Stimulated activated CD8-positive, alpha-beta memory T cell treated with anti-CD3 and anti-CD28 coated beads, Interleukin-15, amount 100 ng/mL, for 4 hours (primary cell): ENCODE measurements at regions not wholly inside any gene's neighbourhood (a gene's known extent, or its start where the extent isn't known, plus 50 kb on each side); places are given as distances from the start of the nearest gene placed in this dataset.

Experiments
- DNase-seq, 2 donors: peaks; one replicate each; pipeline ENCODE4 v3.0.0-alpha.2; 2020; ENCODE audit warnings: low read depth in 2 of 2

DNA sequence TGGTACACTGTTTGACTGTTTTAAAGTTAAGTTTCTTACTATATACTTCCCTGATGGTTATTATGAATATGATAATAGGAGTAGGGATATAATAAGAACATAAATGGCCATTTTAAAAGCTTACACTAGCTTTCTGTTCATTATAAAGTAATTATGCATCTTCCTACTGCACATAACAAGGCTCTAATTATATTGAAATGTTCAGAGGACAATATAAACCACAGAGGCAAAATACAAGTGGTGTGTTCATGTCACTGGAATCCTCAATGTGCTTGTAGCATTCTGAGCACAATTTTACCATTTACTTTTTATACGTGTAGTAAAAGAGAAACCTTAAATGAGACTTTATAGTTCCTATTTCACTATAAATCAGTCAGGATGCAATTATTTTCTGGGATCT is 268.3 kb downstream of the TMA16 start:
- no peak for DNase-seq

DNA sequence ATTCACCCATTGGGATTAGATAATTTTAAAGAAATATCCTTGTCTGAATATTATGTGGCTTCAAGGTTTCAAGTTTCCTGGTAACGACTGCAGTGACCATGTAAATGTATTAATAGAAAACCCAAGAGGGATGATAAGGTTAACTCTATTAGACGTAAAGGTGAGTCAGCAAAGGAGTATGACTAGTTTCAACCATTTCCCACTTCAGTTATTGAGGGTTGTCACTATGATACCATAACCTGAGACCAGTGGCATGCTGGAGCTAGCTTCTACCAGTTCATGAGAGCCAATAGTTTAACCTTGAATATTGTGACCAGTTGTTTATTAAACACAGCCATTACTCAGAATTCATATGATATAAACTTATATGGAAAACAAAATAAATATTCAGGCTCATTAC is 270.1 kb downstream of the TMA16 start:
- no peak for DNase-seq

DNA sequence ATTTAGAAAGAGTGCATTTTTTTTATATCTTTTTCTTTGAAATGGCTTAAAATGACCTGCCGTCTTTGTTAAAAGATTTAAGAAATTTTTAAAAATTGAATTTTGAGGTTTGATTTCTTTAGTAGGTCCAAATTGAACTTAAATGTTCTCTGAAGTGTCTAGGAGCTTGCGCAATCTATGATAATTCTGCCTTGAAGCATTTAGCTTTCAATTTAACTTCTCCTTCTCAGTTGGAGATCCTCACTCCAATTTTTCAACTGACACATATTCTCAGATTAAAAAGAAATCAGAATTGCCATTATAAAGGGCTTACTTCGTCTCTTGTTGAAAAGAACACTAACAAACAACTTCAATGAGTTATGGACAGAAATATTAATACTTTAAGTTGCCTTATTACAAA is 273.5 kb downstream of the TMA16 start:
- DNase-seq, result no peak

DNA sequence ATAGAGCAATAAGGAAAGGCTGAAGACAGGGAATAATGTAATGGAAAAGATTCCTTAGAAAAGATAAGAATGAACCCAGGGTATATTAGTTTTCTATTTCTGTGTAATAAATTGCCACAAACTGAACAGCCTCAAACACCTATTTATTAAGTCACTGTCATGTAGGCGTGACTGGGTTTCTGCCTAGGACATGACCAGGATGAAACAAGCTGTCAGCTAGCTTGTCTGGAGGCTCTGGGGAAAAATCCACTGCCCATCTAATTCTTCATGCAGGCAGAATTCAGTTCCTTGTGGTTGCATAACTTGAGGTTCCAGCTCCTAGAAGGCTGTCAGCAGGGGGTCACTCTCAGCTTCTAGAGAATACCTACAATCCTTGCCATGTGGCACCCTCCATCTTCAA is 277.7 kb downstream of the TMA16 start:
- no peak for DNase-seq

DNA sequence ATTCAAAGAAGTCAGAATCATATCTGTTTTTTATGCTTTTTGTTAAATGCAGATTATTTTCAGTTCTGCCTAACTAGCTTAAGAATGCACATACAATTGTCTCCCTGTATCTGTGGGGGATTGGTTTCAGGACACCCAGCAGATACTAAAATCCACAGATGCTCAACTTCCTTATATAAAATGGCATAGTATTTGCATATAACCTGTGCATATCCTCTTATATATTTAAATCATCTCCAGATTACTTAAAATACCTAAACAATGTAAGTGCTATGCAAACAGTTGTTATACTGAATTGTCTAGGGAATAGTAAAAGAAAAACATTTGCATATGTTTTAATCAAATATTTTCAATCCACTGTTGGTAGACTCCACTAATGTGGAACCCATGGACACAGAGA is 279.4 kb downstream of the TMA16 start:
- DNase-seq, result no peak

DNA sequence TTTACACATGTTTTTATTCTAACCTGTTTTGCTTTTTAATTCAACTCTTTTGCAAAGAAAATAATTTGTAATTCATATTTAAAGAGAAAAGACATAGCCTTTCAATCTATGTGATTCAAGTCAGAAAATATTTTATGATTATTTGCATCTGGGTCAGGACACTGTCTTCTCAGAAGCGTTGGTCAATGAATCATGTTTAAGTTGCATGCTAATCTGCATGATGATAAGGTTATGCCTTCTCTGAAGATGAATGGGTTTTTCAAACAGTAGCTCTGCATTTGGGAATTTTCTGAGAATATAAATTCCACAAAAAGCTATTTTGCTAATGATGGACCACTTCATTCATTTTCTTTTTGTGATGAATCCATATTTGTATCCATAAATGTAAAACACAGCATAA is 282.5 kb downstream of the TMA16 start:
- no peak for DNase-seq

DNA sequence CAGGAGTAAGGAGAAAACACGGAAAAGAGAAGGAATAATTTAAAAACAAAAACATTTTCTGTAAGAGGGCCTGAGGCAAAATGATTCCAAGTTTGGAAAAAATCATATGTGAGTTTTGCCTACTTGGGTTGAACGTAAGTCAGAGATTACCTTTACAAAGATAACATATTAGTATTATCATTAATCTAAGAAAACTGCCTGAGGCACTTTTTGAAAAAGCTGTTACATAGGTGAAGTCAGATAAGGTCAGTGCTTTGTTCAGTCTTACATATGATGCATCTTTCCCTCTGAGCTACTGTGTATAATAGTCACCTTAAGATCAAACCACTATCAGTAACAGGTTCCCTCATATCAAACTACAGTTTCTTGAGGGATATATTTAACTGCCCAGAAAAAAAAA is 287.2 kb downstream of the TMA16 start:
- DNase-seq, result no peak

DNA sequence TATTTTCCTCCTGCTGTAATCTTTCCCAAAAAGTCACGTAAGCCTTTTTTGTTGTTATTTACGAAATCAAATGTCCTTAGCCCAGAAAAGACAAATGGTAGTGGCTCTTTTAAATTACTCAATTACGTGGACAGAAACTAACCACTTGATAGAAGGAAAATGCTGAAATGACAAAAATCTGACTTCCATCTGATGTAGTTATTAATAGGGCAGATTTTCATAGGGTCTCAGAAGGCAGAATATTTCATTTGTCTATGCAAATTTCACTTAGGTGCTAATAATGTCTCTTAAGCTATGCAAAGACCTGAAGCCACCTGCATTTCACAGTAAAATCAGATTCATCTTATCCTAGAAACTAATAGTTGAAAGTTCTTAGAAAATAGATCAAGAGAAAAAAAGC is 295.7 kb downstream of the TMA16 start:
- no peak for DNase-seq

DNA sequence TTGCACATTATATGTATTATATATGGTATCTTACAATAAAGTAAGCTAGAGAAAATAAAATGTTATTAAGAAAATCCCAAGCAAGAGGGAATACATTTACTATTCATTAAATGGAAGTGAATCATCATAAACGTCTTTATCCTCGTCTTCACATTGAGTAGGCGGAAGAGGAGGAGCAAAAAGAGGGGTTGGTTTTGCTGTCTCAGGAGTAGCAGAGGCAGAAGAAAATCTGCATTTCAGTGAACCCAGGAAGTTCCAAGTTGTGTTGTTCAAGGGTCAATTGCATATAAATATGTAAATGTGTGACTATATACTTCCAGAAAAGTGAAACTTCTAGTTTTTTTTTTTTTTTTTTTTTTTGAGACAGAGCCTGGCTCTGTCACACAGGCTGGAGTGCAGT is 301.4 kb downstream of the TMA16 start:
- no peak for DNase-seq

DNA sequence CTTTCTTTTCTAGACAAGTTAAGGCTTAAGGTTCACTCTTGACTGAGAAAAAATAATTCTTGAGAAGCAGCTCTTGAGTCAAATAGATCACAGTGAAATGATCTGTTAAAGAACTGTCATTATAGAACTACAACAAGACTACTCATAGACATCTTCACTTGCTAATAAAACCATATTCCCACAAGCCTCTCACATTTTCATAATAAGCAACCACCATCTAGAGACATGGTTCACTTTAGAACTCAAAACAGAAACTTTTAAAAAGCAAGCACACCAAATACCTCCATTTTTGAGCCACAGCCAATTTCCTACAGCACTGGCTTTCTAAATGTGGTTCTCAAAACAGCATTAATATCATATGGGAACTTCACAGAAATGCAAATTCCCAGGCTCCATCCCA is 309.5 kb downstream of the TMA16 start:
- no peak for DNase-seq

DNA sequence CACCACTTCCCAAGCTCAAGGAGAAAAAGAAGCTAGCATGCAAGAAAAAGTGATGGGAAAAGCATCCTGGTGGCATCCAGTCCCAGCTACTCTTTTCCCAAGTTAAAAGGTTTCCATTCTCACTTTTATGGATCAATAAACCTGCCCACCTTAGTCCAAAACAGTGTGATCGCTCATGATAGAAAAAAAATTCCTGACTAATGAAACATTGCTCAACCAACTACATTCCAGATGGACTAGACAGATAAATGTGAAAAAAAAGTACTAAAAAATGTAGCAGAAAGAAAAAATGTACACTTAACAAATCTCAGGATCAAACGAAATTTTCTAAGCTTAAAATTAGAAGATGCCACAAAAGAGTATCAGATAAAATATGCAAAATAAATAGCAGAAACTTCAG is 312.2 kb downstream of the TMA16 start:
- no peak for DNase-seq

DNA sequence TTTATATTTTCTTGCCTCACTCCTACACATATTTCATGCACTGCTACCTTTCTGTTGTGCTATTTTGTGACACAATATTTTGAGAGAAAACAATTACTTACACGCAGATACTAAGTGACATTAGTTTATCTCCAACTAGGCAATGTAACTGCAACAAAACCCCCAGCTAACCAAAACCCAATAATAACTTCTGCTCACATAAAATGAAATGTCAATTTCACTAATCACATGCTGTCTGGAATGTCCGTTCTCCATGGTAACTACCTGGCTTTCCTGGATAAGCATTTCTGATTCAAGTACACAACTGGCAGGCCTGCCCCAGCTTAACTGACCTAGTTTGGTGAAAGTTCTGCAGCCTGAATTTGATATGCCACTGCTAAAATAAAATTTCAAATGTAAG is 313.5 kb downstream of the TMA16 start:
- DNase-seq, result no peak

DNA sequence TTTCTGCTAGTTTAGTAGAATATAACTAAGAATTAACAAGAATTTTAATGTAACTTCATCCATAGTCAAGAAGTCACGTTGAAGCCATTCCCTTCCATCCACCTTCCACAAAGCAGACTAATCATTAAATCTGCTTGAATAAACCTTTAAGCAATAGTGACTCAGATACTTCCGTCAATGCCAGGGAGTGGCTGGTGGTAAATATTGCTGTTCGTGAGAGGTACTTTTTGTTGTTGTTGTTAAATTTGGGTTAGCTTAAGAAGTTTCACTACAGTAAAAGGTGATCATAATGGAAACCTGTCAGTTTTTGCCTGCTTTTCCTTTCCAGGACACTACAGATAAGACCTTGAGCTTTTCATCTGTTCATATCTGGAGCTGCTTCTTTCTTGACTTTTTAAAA is 316.3 kb downstream of the TMA16 start:
- no peak for DNase-seq

DNA sequence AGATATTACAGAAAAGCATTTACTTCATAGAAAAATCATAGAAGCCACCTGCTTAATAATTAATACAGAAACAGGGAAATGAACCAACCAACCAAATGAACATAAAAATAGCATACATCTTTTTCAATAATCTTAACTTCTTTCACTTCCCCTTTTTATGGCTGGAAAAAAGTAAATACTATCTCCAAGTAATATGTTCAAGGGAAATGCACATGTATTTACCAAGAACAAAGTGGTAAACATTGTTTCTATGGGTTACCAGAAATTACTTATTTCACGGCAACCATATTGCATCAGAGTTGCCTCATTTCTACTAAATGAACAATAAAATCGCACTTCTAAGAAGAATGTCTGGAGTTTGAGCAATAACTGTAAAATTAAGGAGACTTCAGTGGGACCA is 321.3 kb downstream of the TMA16 start:
- DNase-seq, result no peak

DNA sequence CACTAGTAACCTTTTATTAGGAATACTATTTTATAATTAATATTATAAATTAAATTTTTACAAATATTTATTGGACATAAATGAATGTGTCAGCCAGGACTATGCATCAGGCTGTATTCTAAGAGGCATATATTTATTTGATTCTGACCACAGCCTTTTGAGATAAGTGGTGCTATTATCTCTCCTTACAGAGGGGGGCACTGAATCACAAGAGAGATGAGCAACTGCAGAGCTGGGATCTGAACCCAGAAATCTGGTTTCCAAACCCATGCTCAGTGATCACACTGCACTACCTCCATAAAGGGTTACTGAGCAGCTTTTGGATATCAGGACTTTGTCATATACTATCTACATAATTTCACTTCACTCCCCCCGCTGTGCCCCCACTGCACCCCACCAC is 322.0 kb downstream of the TMA16 start:
- DNase-seq, result no peak

DNA sequence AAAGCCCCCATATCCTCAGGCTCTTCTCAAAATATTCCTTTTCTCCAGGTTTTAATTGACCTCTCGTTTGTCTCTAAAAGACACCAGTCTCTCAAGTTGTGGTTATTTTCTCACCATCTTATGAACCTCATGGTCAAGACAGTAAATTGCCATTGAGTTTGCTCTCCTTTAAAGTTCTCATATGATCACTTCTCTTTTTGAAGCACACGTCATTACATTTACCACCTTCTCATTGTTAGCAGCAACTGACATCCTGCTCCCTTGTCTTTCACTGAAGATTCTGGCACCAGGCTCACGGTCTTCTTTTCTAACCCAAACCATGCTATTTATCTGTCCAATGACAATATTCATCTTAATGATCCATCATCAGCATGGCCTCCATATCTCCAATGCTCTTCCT is 324.2 kb downstream of the TMA16 start:
- no peak for DNase-seq

DNA sequence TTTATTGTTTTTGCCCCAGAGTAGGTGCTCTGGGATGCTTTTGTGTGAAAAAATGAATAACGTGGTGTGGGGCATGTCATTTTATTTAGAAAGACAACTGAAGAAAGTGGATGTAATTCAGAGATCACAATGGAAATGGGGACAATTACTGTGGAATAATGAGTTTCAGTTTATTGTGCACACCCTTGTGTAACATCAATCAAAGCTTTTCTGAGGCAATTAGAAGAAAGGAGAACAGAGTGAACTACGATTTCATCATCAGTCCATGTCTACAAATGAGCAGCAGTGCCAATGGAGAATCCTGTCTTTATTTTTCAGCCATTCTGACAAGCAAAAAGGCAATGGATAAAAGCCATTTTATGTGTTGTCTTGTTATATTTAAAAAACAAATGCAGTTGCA is 339.2 kb downstream of the TMA16 start:
- DNase-seq, result no peak

DNA sequence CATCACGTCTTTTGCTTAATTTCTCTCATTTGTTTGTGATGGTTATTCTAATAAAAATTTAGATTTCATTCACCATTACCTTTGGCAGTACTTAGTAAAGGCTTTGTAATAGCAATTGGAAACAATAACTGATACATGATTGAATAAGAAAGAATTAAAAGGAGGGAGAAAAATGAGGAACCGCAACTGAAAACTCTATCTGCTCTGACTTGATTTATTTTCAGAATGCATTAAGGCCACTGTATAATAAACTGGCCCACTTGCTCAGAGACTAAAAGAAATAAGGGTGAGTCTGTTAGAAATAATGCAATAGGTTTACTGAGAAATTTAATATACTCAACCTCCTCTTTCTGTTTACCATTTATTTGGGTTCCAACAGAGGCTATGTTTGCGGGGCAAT is 351.5 kb downstream of the TMA16 start:
- DNase-seq, result no peak

DNA sequence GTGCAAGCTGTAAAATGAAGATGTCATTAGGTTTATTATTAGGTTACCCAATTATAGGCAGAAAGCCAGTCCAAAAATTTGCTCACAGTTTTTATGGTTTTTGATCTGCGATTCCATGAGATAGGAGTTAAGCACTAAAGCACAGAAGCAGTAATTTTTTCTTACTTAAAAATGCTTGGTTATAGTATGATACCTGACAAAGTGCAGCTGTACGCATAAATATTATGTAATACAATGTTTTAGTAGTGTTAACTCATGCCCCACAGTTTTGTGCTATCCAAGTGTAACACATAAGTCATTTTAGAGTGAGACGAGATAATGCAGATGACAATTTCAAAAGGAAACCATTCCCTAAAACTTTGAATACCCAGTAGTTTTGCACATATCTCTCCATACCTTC is 357.8 kb downstream of the TMA16 start:
- no peak for DNase-seq

DNA sequence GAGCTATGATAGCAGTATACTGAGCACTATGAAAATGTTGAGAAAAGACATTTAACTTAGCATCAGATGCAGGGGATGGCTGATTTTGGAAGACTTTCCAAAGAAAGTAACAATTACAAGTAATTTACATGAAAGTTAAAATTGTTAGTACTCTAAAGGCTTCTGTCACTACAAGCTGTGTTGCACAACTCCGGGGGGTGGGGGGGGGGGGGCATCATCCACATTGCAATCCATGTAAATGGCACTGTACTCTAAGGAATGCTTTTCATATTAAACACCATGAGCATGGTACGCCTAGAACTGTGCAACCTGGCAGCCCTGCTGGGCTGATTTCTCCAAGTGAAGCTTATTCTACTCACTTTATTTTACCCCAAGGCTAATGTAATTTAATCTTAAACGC is 363.4 kb downstream of the TMA16 start:
- no peak for DNase-seq

DNA sequence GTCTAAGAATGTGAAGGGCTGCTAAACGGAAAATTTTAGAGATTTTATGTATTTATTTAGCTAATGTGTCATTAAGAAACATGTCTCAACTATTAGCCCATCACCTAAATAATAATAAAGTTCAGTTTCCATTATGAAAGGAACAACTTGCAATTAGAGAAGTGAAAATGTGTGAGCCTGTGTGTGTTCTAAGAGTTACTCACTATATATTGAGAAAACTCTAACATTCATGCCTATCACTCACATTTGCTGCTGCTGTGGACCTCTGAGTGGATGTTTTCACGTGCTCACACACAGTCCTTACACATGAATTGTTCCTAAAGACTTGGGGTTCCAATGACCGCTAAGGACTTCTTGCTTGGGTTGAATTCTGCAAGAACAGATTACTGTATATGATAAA is 364.0 kb downstream of the TMA16 start:
- no peak for DNase-seq

DNA sequence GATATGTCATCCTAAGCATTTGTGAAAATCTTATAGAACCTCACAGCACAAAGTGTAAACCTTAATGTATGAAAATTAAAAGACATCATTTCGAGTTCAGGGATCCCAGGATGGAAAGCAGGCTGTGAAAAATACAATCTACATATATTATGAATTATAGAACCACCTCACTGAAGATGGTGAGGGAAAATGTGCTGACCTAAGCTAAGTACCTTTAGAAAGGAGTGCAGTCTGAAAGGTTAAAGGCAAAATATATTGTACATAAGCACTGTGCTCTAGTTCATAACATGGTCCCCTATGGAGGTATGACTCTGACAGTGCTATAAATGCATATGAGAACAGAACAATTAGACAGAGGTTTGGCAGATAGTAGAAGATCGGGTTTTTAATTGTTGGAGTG is 368.6 kb downstream of the TMA16 start:
- DNase-seq, result no peak

DNA sequence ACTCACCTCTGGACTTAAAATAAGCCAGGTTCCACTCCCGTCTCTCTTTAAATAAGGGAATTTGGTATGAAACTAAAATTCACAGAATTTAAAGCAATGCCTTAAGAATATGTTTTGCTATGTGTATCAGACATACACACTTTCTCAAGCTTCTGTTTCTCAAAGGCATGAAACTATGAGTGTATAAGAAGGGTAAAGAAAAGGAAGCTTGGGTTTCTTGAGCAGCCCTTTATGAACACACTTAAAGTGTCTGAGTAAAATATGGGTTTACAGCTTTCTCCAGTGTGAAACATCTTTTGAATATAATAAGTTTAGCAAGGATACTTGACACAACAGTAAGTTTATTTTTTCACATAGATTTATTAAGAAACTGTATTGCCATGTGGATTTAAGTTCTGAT is 370.5 kb downstream of the TMA16 start:
- DNase-seq, result no peak

DNA sequence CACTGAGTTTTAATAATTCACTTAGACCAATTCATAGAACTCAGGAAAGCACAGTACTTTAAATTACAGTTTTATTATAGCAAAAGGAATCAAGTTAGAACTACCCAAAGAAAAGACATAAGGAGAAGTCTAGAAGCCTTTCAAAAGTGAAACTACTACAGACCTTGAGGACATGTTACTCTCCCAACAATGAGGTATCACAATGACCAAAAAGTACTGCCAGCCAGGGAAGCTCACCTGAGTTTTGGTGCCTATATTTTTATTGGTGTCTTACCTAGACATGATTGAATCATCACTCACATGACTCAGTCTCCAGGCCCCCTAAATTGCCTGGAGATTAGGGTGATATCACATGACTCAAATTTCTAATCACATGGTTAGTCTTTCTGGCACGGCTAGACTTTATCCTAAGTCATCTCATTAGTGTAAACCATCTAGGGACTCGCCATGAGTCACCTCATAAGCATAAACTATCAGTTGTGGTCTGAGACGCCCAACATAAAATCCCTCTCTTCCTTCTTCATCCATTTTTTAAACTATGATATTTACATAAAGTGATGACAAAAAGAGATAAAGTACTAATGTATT is 372.3 kb downstream of the TMA16 start:
- no peak for DNase-seq

DNA sequence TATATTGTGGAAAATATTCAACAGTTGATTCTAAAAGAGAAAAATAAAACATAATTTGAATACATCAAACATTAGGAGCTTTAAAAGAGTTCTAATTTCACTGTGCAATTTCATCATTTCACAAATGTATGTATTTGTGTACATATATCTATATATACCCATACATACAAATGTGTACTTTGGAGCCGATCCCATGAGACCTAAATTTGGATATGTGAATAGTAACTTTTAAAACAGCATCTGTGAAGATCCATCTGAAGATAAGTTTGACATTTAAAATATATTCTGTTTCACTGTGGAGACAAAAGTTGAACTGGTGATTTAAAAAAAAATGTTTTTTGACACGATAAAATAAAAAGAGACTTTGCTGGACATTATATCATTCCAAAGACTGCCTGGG is 374.0 kb downstream of the TMA16 start:
- DNase-seq, result no peak
